K562 (cell line): ENCODE measurements at regions not wholly inside any gene's neighbourhood (a gene's known extent, or its start where the extent isn't known, plus 50 kb on each side); places are given as distances from the start of the nearest gene placed in this dataset.

Experiments used
- CBX3 ChIP-seq, 2 experiments: IDR thresholded peaks; 1 replicate in 1 of 2; 2 replicates in 1 of 2; pipeline ENCODE4 v1.6.1; 2012; ENCODE audit warnings: inconsistent platforms in 2 of 2, low read length in 2 of 2, borderline replicate concordance in 1 of 2, control low read depth in 1 of 2
- GATA2 ChIP-seq: sonication (generic); formaldehyde crosslinking; IDR thresholded peaks from 2 replicates; pipeline ENCODE4 v1.4.0; 2020; ENCODE audit warnings: mild to moderate bottlenecking, missing genetic modification reagents
- MXI1 ChIP-seq: IDR thresholded peaks from 2 replicates; pipeline ENCODE4 v1.6.1; 2011; ENCODE audit warnings: low read depth, mild to moderate bottlenecking, improper control_type of control experiment, low read length
- NONO ChIP-seq, 2 experiments: fragments of 200-400 bp in 1 of 2; fragments of 450-650 bp in 1 of 2; formaldehyde crosslinking in 1 of 2; IDR thresholded peaks; 2 replicates each; pipeline ENCODE4 v1.6.1; 2017; ENCODE audit warnings: low read depth in 2 of 2, mild to moderate bottlenecking in 2 of 2, moderate library complexity in 2 of 2, low read length in 1 of 2
- POLR2AphosphoS2 ChIP-seq: IDR thresholded peaks from 2 replicates; pipeline ENCODE4 v1.6.1; 2012; ENCODE audit warnings: low read length, improper control_type of control experiment
- ZKSCAN1 ChIP-seq: fragments of 150-350 bp; IDR thresholded peaks from 2 replicates; pipeline ENCODE4 v1.6.1; 2016; ENCODE audit warnings: low read depth, low read length
- TF ChIP-seq, protein P1 (sequence below): sonication (generic); formaldehyde crosslinking; IDR thresholded peaks from 2 replicates; pipeline ENCODE4 v1.5.0; 2020; ENCODE audit warnings: missing genetic modification reagents
- TF ChIP-seq, protein P2 (sequence below), 2 experiments: fragments of 450-650 bp in 1 of 2; sonication (generic) in 1 of 2; formaldehyde crosslinking in 1 of 2; IDR thresholded peaks in 1 of 2; conservative IDR thresholded peaks in 1 of 2; 2 replicates each; pipeline versions ENCODE4 v1.6.1 to v1.8.1; 2016 to 2023; ENCODE audit warnings: mild to moderate bottlenecking in 2 of 2, moderate library complexity in 2 of 2, inconsistent platforms in 1 of 2, missing genetic modification reagents in 1 of 2
- TF ChIP-seq, protein P3 (sequence below): sonication (generic); formaldehyde crosslinking; IDR thresholded peaks from 2 replicates; pipeline ENCODE4 v1.9.0; 2022; ENCODE audit warnings: mild to moderate bottlenecking, missing genetic modification reagents
- TF ChIP-seq, protein P4 (sequence below), 3 experiments: IDR thresholded peaks in 2 of 3; conservative IDR thresholded peaks in 1 of 3; 2 replicates each; pipeline ENCODE4 v1.5.1; 2011 to 2012; ENCODE audit warnings: low read length in 3 of 3, mild to moderate bottlenecking in 3 of 3, control low read depth in 2 of 3, improper control_type of control experiment in 1 of 3, inconsistent platforms in 1 of 3, low read depth in 1 of 3, mixed read lengths in 1 of 3, moderate library complexity in 1 of 3; ENCODE audit not compliant: insufficient read depth in 2 of 3

DNA sequence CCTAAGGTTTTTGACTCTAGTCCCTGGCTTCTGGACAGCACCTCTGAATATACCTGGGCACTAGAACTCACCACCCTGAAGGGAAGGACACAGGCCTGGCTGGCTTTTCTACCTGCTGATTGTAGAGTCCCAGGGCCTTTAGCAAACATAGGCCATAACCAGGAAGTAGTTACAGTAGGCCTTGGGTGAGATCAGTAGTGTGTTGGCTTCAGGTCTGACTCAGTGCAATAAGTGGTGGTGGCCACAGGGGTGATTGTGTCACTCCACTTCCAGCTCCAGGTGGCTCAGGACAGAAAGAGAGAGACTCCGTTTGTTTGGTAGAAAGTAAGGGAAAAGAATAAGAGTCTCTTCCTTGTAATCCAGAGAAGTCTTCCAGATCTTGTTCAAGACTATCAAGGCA lies 101.7 kb upstream of the LGALSL start:
- TF ChIP-seq, protein P1, sequence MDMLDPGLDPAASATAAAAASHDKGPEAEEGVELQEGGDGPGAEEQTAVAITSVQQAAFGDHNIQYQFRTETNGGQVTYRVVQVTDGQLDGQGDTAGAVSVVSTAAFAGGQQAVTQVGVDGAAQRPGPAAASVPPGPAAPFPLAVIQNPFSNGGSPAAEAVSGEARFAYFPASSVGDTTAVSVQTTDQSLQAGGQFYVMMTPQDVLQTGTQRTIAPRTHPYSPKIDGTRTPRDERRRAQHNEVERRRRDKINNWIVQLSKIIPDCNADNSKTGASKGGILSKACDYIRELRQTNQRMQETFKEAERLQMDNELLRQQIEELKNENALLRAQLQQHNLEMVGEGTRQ (CRISPR knock-in tag), result no peak
- TF ChIP-seq MXI1 (no peak), GATA2 (no peak), POLR2AphosphoS2 (no peak), ZKSCAN1 (no peak), NONO (IDR thresholded peaks at IDR 0.05; ENCODE audit: low read depth in 2 of 2, low read length in 1 of 2) (no peak), CBX3 (IDR thresholded peaks at IDR 0.05; ENCODE audit: borderline replicate concordance in 1 of 2, low read length in 2 of 2) (no peak)
- TF ChIP-seq, protein P2, sequence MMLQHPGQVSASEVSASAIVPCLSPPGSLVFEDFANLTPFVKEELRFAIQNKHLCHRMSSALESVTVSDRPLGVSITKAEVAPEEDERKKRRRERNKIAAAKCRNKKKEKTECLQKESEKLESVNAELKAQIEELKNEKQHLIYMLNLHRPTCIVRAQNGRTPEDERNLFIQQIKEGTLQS (IDR thresholded peaks at IDR 0.05), result no peak
- TF ChIP-seq, protein P2 (CRISPR knock-in tag; conservative IDR thresholded peaks at IDR 0.05), result no peak
- TF ChIP-seq, protein P3, sequence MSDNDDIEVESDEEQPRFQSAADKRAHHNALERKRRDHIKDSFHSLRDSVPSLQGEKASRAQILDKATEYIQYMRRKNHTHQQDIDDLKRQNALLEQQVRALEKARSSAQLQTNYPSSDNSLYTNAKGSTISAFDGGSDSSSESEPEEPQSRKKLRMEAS (CRISPR knock-in tag), result no peak
- TF ChIP-seq, protein P4, sequence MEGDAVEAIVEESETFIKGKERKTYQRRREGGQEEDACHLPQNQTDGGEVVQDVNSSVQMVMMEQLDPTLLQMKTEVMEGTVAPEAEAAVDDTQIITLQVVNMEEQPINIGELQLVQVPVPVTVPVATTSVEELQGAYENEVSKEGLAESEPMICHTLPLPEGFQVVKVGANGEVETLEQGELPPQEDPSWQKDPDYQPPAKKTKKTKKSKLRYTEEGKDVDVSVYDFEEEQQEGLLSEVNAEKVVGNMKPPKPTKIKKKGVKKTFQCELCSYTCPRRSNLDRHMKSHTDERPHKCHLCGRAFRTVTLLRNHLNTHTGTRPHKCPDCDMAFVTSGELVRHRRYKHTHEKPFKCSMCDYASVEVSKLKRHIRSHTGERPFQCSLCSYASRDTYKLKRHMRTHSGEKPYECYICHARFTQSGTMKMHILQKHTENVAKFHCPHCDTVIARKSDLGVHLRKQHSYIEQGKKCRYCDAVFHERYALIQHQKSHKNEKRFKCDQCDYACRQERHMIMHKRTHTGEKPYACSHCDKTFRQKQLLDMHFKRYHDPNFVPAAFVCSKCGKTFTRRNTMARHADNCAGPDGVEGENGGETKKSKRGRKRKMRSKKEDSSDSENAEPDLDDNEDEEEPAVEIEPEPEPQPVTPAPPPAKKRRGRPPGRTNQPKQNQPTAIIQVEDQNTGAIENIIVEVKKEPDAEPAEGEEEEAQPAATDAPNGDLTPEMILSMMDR (IDR thresholded peaks at IDR 0.05 in 2 of 3, conservative IDR thresholded peaks at IDR 0.05 in 1 of 3; ENCODE audit: insufficient read depth in 2 of 3, low read depth in 1 of 3, low read length in 3 of 3), result no peak
